ENCODE measurements at regions not wholly inside any gene's neighbourhood (a gene's known extent, or its start where the extent isn't known, plus 50 kb on each side); places are given as distances from the start of the nearest gene placed in this dataset.

DNA sequence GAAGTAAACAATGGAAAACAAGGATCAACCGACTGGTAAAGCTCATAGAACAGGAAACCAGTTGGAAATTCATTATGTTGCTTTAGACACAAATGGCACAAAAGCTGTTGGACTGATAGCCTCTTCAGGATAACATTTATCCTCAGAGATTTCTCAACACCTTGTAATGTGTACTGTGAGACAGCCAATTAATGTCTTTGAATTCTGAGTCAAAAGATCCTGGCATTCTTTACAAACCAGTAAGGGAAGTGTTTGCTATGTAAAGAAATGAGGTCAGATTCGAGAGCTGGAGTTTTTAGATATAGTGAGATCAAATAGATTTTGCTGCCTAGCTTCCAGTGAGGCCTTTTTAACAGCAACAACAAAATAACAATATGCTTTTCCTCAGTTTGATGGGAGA, 439.2 kb downstream of the C6orf118 start:
- TF ChIP-seq POLR2A (IDR thresholded peaks at IDR 0.05; ENCODE audit: low read depth, low read length) = no peak
- TF ChIP-seq, protein P1, sequence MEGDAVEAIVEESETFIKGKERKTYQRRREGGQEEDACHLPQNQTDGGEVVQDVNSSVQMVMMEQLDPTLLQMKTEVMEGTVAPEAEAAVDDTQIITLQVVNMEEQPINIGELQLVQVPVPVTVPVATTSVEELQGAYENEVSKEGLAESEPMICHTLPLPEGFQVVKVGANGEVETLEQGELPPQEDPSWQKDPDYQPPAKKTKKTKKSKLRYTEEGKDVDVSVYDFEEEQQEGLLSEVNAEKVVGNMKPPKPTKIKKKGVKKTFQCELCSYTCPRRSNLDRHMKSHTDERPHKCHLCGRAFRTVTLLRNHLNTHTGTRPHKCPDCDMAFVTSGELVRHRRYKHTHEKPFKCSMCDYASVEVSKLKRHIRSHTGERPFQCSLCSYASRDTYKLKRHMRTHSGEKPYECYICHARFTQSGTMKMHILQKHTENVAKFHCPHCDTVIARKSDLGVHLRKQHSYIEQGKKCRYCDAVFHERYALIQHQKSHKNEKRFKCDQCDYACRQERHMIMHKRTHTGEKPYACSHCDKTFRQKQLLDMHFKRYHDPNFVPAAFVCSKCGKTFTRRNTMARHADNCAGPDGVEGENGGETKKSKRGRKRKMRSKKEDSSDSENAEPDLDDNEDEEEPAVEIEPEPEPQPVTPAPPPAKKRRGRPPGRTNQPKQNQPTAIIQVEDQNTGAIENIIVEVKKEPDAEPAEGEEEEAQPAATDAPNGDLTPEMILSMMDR (conservative IDR thresholded peaks at IDR 0.05; ENCODE audit: low read depth, low read length) = no peak
- TF ChIP-seq, protein P2, sequence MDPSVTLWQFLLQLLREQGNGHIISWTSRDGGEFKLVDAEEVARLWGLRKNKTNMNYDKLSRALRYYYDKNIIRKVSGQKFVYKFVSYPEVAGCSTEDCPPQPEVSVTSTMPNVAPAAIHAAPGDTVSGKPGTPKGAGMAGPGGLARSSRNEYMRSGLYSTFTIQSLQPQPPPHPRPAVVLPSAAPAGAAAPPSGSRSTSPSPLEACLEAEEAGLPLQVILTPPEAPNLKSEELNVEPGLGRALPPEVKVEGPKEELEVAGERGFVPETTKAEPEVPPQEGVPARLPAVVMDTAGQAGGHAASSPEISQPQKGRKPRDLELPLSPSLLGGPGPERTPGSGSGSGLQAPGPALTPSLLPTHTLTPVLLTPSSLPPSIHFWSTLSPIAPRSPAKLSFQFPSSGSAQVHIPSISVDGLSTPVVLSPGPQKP (IDR thresholded peaks at IDR 0.05; ENCODE audit: borderline replicate concordance, low read depth, low read length) = no peak

Data from IMR-90 (cell line).